ENCODE measurements at regions not wholly inside any gene's neighbourhood (a gene's known extent, or its start where the extent isn't known, plus 50 kb on each side); places are given as distances from the start of the nearest gene placed in this dataset.

- no peak for TF ChIP-seq POLR2A (IDR thresholded peaks at IDR 0.05)
- TF ChIP-seq, protein P1, sequence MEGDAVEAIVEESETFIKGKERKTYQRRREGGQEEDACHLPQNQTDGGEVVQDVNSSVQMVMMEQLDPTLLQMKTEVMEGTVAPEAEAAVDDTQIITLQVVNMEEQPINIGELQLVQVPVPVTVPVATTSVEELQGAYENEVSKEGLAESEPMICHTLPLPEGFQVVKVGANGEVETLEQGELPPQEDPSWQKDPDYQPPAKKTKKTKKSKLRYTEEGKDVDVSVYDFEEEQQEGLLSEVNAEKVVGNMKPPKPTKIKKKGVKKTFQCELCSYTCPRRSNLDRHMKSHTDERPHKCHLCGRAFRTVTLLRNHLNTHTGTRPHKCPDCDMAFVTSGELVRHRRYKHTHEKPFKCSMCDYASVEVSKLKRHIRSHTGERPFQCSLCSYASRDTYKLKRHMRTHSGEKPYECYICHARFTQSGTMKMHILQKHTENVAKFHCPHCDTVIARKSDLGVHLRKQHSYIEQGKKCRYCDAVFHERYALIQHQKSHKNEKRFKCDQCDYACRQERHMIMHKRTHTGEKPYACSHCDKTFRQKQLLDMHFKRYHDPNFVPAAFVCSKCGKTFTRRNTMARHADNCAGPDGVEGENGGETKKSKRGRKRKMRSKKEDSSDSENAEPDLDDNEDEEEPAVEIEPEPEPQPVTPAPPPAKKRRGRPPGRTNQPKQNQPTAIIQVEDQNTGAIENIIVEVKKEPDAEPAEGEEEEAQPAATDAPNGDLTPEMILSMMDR (IDR thresholded peaks at IDR 0.05): no peak
Observed at GRCh38 chr12:111111681-111112080, 191.3 kb upstream of the MYL2 start.

All from heart left ventricle (tissue), 13 donors.